ENCODE measurements at regions not wholly inside any gene's neighbourhood (a gene's known extent, or its start where the extent isn't known, plus 50 kb on each side); places are given as distances from the start of the nearest gene placed in this dataset.

DNA sequence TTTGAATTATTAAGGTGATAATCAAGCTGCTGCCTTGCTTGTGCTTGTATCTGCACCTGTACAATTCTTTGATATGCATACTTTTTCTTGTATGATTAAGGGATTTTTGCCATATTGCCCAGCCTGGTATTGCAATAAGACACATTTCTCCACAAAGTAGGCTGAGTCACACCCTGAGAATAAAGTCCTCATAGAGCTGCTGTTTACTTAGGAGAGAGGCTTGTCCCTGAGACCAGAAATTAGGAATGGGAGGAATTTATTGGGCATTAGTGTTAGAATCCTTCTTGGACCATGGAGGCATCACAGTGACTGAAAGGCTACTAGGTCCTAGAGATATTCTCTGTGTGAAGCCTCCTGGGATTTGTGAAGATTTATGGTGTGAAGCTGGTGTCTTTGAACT, 506.8 kb upstream of the FBXO33 start:
- TF ChIP-seq SP1 (IDR thresholded peaks at IDR 0.05): no peak
- TF ChIP-seq FOXA1 (IDR thresholded peaks at IDR 0.05): no peak
- TF ChIP-seq, protein P1, sequence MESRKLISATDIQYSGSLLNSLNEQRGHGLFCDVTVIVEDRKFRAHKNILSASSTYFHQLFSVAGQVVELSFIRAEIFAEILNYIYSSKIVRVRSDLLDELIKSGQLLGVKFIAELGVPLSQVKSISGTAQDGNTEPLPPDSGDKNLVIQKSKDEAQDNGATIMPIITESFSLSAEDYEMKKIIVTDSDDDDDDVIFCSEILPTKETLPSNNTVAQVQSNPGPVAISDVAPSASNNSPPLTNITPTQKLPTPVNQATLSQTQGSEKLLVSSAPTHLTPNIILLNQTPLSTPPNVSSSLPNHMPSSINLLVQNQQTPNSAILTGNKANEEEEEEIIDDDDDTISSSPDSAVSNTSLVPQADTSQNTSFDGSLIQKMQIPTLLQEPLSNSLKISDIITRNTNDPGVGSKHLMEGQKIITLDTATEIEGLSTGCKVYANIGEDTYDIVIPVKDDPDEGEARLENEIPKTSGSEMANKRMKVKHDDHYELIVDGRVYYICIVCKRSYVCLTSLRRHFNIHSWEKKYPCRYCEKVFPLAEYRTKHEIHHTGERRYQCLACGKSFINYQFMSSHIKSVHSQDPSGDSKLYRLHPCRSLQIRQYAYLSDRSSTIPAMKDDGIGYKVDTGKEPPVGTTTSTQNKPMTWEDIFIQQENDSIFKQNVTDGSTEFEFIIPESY (IDR thresholded peaks at IDR 0.05): no peak
- TF ChIP-seq, protein P2, sequence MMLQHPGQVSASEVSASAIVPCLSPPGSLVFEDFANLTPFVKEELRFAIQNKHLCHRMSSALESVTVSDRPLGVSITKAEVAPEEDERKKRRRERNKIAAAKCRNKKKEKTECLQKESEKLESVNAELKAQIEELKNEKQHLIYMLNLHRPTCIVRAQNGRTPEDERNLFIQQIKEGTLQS (IDR thresholded peaks at IDR 0.05): no peak
- no peak for TF ChIP-seq RXRA (IDR thresholded peaks at IDR 0.05)
- TF ChIP-seq, protein P3, sequence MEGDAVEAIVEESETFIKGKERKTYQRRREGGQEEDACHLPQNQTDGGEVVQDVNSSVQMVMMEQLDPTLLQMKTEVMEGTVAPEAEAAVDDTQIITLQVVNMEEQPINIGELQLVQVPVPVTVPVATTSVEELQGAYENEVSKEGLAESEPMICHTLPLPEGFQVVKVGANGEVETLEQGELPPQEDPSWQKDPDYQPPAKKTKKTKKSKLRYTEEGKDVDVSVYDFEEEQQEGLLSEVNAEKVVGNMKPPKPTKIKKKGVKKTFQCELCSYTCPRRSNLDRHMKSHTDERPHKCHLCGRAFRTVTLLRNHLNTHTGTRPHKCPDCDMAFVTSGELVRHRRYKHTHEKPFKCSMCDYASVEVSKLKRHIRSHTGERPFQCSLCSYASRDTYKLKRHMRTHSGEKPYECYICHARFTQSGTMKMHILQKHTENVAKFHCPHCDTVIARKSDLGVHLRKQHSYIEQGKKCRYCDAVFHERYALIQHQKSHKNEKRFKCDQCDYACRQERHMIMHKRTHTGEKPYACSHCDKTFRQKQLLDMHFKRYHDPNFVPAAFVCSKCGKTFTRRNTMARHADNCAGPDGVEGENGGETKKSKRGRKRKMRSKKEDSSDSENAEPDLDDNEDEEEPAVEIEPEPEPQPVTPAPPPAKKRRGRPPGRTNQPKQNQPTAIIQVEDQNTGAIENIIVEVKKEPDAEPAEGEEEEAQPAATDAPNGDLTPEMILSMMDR (IDR thresholded peaks at IDR 0.05; ENCODE audit: low read depth, low read length, missing input control): no peak
- TF ChIP-seq GABPA (IDR thresholded peaks at IDR 0.05 in 1 of 2, conservative IDR thresholded peaks at IDR 0.05 in 1 of 2): no peak
- no peak for TF ChIP-seq YY1 (IDR thresholded peaks at IDR 0.05)
- no peak for TF ChIP-seq FOXA2 (IDR thresholded peaks at IDR 0.05)
- no peak for TF ChIP-seq EGR1 (IDR thresholded peaks at IDR 0.05; ENCODE audit: low read depth in 2 of 2)
- no peak for TF ChIP-seq HNF4A (conservative IDR thresholded peaks at IDR 0.05)
- no peak for TF ChIP-seq HNF4G (IDR thresholded peaks at IDR 0.05)
- no peak for TF ChIP-seq NR2F2 (IDR thresholded peaks at IDR 0.05)
- no peak for TF ChIP-seq JUND (IDR thresholded peaks at IDR 0.05)
- TF ChIP-seq, protein P4, sequence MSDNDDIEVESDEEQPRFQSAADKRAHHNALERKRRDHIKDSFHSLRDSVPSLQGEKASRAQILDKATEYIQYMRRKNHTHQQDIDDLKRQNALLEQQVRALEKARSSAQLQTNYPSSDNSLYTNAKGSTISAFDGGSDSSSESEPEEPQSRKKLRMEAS (IDR thresholded peaks at IDR 0.05): no peak
- TF ChIP-seq, protein P5, sequence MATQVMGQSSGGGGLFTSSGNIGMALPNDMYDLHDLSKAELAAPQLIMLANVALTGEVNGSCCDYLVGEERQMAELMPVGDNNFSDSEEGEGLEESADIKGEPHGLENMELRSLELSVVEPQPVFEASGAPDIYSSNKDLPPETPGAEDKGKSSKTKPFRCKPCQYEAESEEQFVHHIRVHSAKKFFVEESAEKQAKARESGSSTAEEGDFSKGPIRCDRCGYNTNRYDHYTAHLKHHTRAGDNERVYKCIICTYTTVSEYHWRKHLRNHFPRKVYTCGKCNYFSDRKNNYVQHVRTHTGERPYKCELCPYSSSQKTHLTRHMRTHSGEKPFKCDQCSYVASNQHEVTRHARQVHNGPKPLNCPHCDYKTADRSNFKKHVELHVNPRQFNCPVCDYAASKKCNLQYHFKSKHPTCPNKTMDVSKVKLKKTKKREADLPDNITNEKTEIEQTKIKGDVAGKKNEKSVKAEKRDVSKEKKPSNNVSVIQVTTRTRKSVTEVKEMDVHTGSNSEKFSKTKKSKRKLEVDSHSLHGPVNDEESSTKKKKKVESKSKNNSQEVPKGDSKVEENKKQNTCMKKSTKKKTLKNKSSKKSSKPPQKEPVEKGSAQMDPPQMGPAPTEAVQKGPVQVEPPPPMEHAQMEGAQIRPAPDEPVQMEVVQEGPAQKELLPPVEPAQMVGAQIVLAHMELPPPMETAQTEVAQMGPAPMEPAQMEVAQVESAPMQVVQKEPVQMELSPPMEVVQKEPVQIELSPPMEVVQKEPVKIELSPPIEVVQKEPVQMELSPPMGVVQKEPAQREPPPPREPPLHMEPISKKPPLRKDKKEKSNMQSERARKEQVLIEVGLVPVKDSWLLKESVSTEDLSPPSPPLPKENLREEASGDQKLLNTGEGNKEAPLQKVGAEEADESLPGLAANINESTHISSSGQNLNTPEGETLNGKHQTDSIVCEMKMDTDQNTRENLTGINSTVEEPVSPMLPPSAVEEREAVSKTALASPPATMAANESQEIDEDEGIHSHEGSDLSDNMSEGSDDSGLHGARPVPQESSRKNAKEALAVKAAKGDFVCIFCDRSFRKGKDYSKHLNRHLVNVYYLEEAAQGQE (IDR thresholded peaks at IDR 0.05): no peak
- DNase-seq (ENCODE audit: low spot score): no peak
- no peak overlapping the region for H3K4me3 ChIP-seq (ENCODE audit: low read depth in 1 of 3, low read length in 3 of 3)
- H3K4me1 ChIP-seq (ENCODE audit: control insufficient read depth in 4 of 4, insufficient read depth in 4 of 4, low read length in 3 of 4): no peaks in the 10 kb centered on the region
- H3K36me3 ChIP-seq (ENCODE audit: control insufficient read depth in 4 of 4, insufficient read depth in 3 of 4, low read depth in 1 of 4, low read length in 3 of 4): no peaks in the 10 kb centered on the region
- H3K27me3 ChIP-seq (ENCODE audit: control insufficient read depth in 4 of 4, insufficient read depth in 4 of 4, low read length in 3 of 4): no peaks in the 10 kb centered on the region
- H3K9ac ChIP-seq (ENCODE audit: low read depth in 1 of 2, low read length in 2 of 2): no peak overlapping the region
- no peaks in the 10 kb centered on the region for H3K9me3 ChIP-seq (ENCODE audit: control insufficient read depth in 4 of 4, low read length in 3 of 4)
- no peak overlapping the region for H3K27ac ChIP-seq (ENCODE audit: low read depth in 1 of 2, low read length in 2 of 2)
